ENCODE measurements at regions not wholly inside any gene's neighbourhood (a gene's known extent, or its start where the extent isn't known, plus 50 kb on each side); places are given as distances from the start of the nearest gene placed in this dataset.

GRCh38 chr11:116300232-116300631 lies 472.6 kb downstream of the BUD13 start:
- TF ChIP-seq, protein P1, sequence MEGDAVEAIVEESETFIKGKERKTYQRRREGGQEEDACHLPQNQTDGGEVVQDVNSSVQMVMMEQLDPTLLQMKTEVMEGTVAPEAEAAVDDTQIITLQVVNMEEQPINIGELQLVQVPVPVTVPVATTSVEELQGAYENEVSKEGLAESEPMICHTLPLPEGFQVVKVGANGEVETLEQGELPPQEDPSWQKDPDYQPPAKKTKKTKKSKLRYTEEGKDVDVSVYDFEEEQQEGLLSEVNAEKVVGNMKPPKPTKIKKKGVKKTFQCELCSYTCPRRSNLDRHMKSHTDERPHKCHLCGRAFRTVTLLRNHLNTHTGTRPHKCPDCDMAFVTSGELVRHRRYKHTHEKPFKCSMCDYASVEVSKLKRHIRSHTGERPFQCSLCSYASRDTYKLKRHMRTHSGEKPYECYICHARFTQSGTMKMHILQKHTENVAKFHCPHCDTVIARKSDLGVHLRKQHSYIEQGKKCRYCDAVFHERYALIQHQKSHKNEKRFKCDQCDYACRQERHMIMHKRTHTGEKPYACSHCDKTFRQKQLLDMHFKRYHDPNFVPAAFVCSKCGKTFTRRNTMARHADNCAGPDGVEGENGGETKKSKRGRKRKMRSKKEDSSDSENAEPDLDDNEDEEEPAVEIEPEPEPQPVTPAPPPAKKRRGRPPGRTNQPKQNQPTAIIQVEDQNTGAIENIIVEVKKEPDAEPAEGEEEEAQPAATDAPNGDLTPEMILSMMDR (IDR thresholded peaks at IDR 0.05) = no peak
- TF ChIP-seq EZH2 (IDR thresholded peaks at IDR 0.05) = no peak
- no peak for TF ChIP-seq EZH2phosphoT487 (IDR thresholded peaks at IDR 0.05)
